Neural cell (in vitro differentiated cells): ENCODE measurements at regions not wholly inside any gene's neighbourhood (a gene's known extent, or its start where the extent isn't known, plus 50 kb on each side); places are given as distances from the start of the nearest gene placed in this dataset.

Experiments
- EP300 ChIP-seq: fragments of 450-650 bp; conservative IDR thresholded peaks from 2 replicates; pipeline ENCODE4 v1.6.1; 2014; ENCODE audit warnings: antibody characterized with exemption, mild to moderate bottlenecking, moderate library complexity; ENCODE audit not compliant: poor library complexity, severe bottlenecking
- EZH2 ChIP-seq: fragments of 200-600, 300-800 bp; shearing (Covaris generic), sonication (generic); IDR thresholded peaks from 2 replicates; pipeline ENCODE4 v1.6.1; 2014; ENCODE audit warnings: antibody characterized with exemption, low read length, borderline replicate concordance, mild to moderate bottlenecking; ENCODE audit not compliant: insufficient read depth, poor library complexity, severe bottlenecking
- POLR2AphosphoS5 ChIP-seq: IDR thresholded peaks from 2 replicates; pipeline ENCODE4 v1.6.1; 2012
- RAD21 ChIP-seq: fragments of 450-650 bp; conservative IDR thresholded peaks from 2 replicates; pipeline ENCODE4 v1.6.1; 2014; ENCODE audit warnings: antibody characterized with exemption, mild to moderate bottlenecking, moderate library complexity
- SMC3 ChIP-seq: fragments of 450-650 bp; conservative IDR thresholded peaks from 2 replicates; pipeline ENCODE4 v1.6.1; 2014; ENCODE audit warnings: antibody characterized with exemption, mild to moderate bottlenecking, moderate library complexity; ENCODE audit not compliant: poor library complexity
- TAF1 ChIP-seq: IDR thresholded peaks from 2 replicates; pipeline ENCODE4 v1.6.1; 2012; ENCODE audit warnings: low read depth
- TF ChIP-seq, protein P1 (sequence below): fragments of 450-650 bp; IDR thresholded peaks from 2 replicates; pipeline ENCODE4 v1.5.1; 2014; ENCODE audit warnings: antibody characterized with exemption, mild to moderate bottlenecking, moderate library complexity; ENCODE audit not compliant: poor library complexity, severe bottlenecking

DNA sequence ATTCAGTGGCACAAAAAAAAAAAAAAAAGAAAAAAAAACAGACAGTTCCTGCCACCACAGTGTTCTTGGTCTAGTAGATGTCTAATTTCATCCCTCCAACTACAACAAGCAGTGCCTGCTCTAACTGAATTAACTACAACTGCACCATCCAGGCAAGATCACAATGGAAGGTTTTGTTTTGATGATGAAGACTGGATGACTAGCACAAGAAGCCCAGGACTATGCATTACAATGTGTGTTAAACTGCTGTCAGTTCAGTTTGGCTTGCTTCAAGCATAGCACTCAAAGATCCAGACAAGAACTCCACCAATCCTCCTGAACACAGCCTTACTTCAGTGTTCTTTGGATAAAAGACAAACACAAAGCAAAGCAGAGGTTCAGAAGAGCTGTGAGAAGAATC is 279.9 kb downstream of the GRIN2B start:
- TF ChIP-seq, protein P1, sequence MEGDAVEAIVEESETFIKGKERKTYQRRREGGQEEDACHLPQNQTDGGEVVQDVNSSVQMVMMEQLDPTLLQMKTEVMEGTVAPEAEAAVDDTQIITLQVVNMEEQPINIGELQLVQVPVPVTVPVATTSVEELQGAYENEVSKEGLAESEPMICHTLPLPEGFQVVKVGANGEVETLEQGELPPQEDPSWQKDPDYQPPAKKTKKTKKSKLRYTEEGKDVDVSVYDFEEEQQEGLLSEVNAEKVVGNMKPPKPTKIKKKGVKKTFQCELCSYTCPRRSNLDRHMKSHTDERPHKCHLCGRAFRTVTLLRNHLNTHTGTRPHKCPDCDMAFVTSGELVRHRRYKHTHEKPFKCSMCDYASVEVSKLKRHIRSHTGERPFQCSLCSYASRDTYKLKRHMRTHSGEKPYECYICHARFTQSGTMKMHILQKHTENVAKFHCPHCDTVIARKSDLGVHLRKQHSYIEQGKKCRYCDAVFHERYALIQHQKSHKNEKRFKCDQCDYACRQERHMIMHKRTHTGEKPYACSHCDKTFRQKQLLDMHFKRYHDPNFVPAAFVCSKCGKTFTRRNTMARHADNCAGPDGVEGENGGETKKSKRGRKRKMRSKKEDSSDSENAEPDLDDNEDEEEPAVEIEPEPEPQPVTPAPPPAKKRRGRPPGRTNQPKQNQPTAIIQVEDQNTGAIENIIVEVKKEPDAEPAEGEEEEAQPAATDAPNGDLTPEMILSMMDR = no peak
- TF ChIP-seq EZH2 = no peak
- no peak for TF ChIP-seq POLR2AphosphoS5
- TF ChIP-seq EP300 = no peak
- no peak for TF ChIP-seq SMC3
- TF ChIP-seq RAD21 = no peak
- TF ChIP-seq TAF1 = no peak
